ENCODE measurements at regions not wholly inside any gene's neighbourhood (a gene's known extent, or its start where the extent isn't known, plus 50 kb on each side); places are given as distances from the start of the nearest gene placed in this dataset.

DNA sequence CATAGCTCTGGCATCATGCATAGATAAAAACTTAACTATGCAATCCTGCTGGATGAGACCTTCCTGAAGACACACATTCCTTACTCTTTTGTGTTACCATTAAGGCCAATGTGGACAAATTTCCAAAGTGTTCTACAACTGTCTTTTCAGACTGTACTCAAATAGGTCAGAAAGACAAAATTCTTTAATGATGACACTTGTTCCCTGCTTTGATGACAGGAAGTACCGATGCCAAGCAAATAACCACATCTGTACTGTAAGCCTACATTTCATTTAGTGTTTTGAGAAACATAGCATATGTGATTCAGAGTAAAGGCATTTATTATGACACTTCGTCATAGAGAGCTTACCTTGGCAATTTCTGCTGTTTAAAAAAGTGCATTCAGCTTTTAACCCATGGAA is 55.0 kb downstream of the PMAIP1 start:
- no peak for DNase-seq

DNA sequence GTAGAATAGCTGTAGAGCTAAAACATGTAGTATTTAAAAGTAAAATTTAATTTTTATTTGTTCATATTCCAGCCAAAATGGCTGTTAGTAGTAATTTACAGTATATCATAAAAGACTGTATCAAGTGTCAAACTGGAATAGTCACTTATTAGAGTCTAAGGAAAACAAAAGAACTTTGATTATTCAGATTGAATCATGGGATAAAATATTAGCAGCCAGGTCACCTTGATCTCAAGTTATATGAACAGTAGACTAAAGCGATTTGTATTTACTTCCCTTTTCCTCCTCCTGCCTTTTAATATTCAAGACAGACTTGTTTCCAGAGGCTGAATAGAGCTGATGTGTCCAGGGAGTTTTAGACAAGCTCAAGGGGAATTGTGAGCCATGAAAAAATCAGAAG is 54.4 kb downstream of the PMAIP1 start:
- DNase-seq, result no peak

Measured in NCI-H2029 treated with DMSO at 0.1 percent for 48 hours (cell line).